ENCODE measurements at regions not wholly inside any gene's neighbourhood (a gene's known extent, or its start where the extent isn't known, plus 50 kb on each side); places are given as distances from the start of the nearest gene placed in this dataset.

- Mint-ChIP-seq H3K9me3 (peaks cover 9% of the 10 kb centered on the region), H3K4me3 (no peak overlapping the region), H3K27ac (no peak overlapping the region), H3K27me3 (ENCODE audit: low read depth) (no peaks in the 10 kb centered on the region), H3K36me3 (ENCODE audit: low read depth) (no peaks in the 10 kb centered on the region), H3K4me1 (ENCODE audit: low read depth) (no peaks in the 10 kb centered on the region)
- DNase-seq (ENCODE audit: low spot score) = no peak
Measured at GRCh38 chr9:108083796-108084352, 594.3 kb upstream of the KLF4 start.

DNA sequence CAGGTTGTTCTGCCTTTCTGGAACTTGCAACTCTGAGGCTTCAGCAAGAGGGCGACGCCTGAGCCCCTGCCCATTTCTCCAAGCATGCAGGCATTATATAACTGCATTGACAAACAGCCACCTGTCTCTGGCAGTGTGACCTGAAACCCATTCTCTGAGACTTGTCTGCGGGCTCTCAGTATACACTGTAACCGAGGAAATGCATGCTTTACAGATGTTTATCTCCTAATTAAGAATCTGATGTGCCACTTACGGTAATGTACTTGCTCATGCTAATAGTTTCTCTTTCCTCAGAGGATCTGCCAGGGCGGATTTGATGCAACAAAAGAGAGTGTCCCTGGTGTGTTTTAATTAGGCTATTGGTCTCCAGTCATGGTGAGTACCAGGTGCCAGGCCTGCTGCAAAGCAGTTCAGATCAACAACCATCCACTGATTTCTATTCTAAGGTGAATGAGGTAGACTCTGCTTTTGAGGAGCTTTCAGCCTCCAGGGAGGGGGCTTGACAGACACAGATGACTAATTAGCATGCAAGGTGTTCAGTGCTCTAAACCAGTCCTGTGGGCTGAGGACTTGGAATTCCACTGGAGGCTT lies 593.7 kb upstream of the KLF4 start:
- Mint-ChIP-seq H3K27ac (no peak overlapping the region), H3K9me3 (peaks cover 15% of the 10 kb centered on the region), H3K4me3 (no peak overlapping the region), H3K27me3 (ENCODE audit: low read depth) (no peaks in the 10 kb centered on the region), H3K4me1 (ENCODE audit: low read depth) (no peaks in the 10 kb centered on the region), H3K36me3 (ENCODE audit: low read depth) (no peaks in the 10 kb centered on the region)
- DNase-seq (ENCODE audit: low spot score) = no peak

DNA sequence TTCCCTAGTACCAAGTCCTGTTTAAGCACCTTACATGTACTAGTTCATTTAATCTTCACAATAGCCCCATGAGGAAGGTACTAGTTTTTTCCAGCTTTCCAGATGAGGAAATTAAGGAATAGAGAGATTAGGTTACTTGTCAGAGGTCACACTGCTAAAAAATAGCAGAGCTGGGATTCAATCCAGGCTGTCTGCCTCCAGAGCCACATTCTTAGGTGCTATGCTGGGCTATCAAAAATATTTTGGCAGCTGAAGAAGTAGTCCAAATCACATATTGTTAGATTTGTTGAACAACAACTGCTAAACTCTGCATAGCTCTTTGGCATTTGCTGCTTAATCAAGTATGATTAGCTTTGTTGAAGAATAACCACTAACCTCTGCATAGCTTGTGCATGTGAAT lies 591.5 kb upstream of the KLF4 start:
- Mint-ChIP-seq H3K27me3 (ENCODE audit: low read depth) (no peaks in the 10 kb centered on the region), H3K9me3 (peaks cover 20% of the 10 kb centered on the region)

GRCh38 chr9:108080285-108080684 lies 590.7 kb upstream of the KLF4 start:
- DNase-seq (ENCODE audit: low spot score) = no peak
- H3K4me1 Mint-ChIP-seq (ENCODE audit: low read depth) = no peaks in the 10 kb centered on the region
- H3K27me3 Mint-ChIP-seq (ENCODE audit: low read depth) = no peaks in the 10 kb centered on the region
- no peak overlapping the region for H3K27ac Mint-ChIP-seq
- no peak overlapping the region for H3K4me3 Mint-ChIP-seq
- peaks cover 20% of the 10 kb centered on the region for H3K9me3 Mint-ChIP-seq
- H3K36me3 Mint-ChIP-seq (ENCODE audit: low read depth) = no peaks in the 10 kb centered on the region

More for the DNA sequence above, 591.5 kb upstream of the KLF4 start:
- no peak for DNase-seq (ENCODE audit: low spot score)
- Mint-ChIP-seq H3K36me3 (ENCODE audit: low read depth) (no peaks in the 10 kb centered on the region), H3K4me1 (ENCODE audit: low read depth) (no peaks in the 10 kb centered on the region), H3K4me3 (no peak overlapping the region), H3K27ac (no peak overlapping the region)

DNA sequence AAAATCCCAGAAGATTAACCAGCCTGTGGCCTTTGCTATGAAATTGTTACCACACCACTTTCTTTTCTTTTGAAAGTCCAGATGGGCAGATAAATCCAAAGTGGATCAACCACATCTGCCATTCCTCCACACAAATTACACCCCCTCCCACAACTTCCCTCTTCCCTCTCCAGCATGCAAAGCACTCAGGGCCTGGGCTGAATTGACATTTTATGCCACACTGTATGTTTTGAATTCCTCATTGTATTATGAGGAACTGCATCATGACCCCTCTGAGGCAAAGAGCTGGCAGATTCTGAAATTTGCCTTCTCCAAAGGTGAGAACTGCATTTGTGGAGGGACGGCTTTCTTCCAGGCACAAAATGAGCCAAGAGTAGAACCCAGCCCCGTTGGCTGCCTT lies 589.2 kb upstream of the KLF4 start:
- Mint-ChIP-seq H3K4me3 (no peak overlapping the region), H3K27ac (no peak overlapping the region), H3K4me1 (ENCODE audit: low read depth) (no peaks in the 10 kb centered on the region), H3K36me3 (ENCODE audit: low read depth) (no peaks in the 10 kb centered on the region), H3K9me3 (peaks cover 20% of the 10 kb centered on the region), H3K27me3 (ENCODE audit: low read depth) (no peaks in the 10 kb centered on the region)
- DNase-seq (ENCODE audit: low spot score) = no peak

GRCh38 chr9:108078375-108078774 lies 588.8 kb upstream of the KLF4 start:
- DNase-seq (ENCODE audit: low spot score) = no peak
- Mint-ChIP-seq H3K4me3 (no peak overlapping the region), H3K27ac (no peak overlapping the region), H3K4me1 (ENCODE audit: low read depth) (no peaks in the 10 kb centered on the region), H3K9me3 (peaks cover 20% of the 10 kb centered on the region), H3K27me3 (ENCODE audit: low read depth) (no peaks in the 10 kb centered on the region), H3K36me3 (ENCODE audit: low read depth) (no peaks in the 10 kb centered on the region)

DNA sequence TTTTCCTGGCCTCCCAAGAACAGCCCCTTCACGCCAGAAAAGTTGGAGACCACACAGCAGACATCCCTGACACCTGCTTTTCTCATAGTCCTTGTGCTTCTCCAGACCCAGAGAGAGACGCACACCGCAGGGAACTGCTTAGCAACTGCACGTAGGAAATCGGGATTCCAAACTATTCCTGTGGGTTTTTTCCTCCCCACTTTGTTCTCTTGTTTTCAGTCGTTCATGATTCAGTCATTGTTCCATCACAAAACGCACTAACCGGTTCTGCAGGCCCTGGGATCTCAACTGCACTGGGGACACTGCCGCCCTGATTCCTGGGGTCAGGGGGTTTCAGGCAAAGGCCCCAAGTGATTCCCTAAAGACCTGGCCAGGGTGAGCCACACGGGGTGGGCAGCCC lies 588.0 kb upstream of the KLF4 start:
- H3K27ac Mint-ChIP-seq = no peak overlapping the region
- H3K27me3 Mint-ChIP-seq (ENCODE audit: low read depth) = no peaks in the 10 kb centered on the region
- H3K4me1 Mint-ChIP-seq (ENCODE audit: low read depth) = no peaks in the 10 kb centered on the region
- no peak for DNase-seq (ENCODE audit: low spot score)
- H3K9me3 Mint-ChIP-seq = peaks cover 20% of the 10 kb centered on the region
- no peaks in the 10 kb centered on the region for H3K36me3 Mint-ChIP-seq (ENCODE audit: low read depth)
- no peak overlapping the region for H3K4me3 Mint-ChIP-seq

DNA sequence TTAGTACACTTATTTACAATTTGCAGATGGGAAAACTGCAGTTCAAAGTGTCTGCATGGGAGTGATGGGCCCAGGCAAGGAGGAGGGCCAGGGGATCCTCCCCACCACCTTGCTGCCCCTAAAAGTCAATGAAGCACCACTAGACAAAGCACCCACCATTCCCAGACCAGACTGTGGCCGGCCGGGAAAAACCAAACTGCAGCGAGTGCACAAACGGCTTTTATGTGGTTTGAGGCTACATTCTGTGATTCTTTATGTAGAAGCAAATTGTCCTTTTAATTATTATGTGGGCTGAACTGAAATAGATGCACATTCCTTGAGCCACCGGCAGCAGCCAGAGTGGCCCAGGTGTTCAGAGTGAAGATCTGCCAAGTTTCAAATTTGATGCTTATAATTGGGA lies 585.3 kb upstream of the KLF4 start:
- H3K4me3 Mint-ChIP-seq = no peak overlapping the region
- H3K36me3 Mint-ChIP-seq (ENCODE audit: low read depth) = no peaks in the 10 kb centered on the region
- no peak for DNase-seq (ENCODE audit: low spot score)
- H3K27ac Mint-ChIP-seq = no peak overlapping the region
- no peaks in the 10 kb centered on the region for H3K4me1 Mint-ChIP-seq (ENCODE audit: low read depth)
- peaks cover 25% of the 10 kb centered on the region for H3K9me3 Mint-ChIP-seq
- H3K27me3 Mint-ChIP-seq (ENCODE audit: low read depth) = no peaks in the 10 kb centered on the region

DNA sequence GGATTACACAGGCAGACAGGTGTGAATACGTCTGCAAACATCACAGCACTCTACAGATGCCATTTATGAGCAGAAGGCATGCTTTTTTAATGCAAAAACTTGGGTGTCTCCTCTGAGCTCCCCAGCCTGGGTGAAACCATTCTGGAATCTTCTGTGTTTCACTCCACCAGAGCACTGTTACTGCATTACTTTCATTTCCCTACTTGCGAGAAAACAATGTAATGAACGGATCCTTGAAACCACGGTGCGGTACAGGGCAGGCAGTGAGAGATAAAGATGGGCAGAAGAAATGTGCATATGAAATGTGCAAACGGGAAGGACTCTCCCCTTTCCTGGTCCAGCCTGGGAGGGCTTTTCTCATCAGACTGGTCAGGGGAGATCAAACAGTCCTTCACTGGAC lies 584.3 kb upstream of the KLF4 start:
- Mint-ChIP-seq H3K36me3 (ENCODE audit: low read depth) (no peaks in the 10 kb centered on the region), H3K27ac (no peak overlapping the region), H3K9me3 (peaks cover 19% of the 10 kb centered on the region)

GRCh38 chr9:108072740-108073139 lies 583.2 kb upstream of the KLF4 start:
- Mint-ChIP-seq H3K4me3 (no peak overlapping the region), H3K27ac (no peak overlapping the region), H3K27me3 (ENCODE audit: low read depth) (no peaks in the 10 kb centered on the region), H3K36me3 (ENCODE audit: low read depth) (no peaks in the 10 kb centered on the region), H3K9me3 (peaks cover 8% of the 10 kb centered on the region), H3K4me1 (ENCODE audit: low read depth) (no peaks in the 10 kb centered on the region)
- DNase-seq (ENCODE audit: low spot score) = no peak

More for the DNA sequence above, 584.3 kb upstream of the KLF4 start:
- H3K4me3 Mint-ChIP-seq = no peak overlapping the region
- no peaks in the 10 kb centered on the region for H3K27me3 Mint-ChIP-seq (ENCODE audit: low read depth)
- no peaks in the 10 kb centered on the region for H3K4me1 Mint-ChIP-seq (ENCODE audit: low read depth)
- DNase-seq (ENCODE audit: low spot score) = no peak

DNA sequence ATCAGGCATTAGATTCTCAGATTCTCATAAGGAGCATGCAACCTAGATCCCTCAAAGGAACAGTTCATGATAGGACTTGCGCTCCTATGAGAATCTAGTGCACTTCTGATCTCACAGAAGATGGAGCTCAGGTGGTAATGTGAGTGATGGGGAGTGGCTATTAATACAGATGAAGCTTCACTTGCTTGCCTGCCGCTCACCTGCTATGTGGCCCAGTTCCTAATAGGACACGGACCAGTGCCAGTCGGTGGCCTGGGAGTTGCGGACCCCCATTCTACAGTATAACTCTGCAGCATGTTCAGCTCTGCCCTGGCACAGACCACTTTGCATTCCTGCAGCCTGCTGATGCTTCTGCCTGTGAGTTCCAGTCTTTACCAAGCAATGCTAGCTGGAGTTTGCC lies 581.3 kb upstream of the KLF4 start:
- H3K27ac Mint-ChIP-seq = no peak overlapping the region
- no peaks in the 10 kb centered on the region for H3K4me1 Mint-ChIP-seq (ENCODE audit: low read depth)
- no peaks in the 10 kb centered on the region for H3K27me3 Mint-ChIP-seq (ENCODE audit: low read depth)
- H3K9me3 Mint-ChIP-seq = peaks cover 8% of the 10 kb centered on the region
- H3K4me3 Mint-ChIP-seq = no peak overlapping the region
- no peak for DNase-seq (ENCODE audit: low spot score)
- H3K36me3 Mint-ChIP-seq (ENCODE audit: low read depth) = no peaks in the 10 kb centered on the region

DNA sequence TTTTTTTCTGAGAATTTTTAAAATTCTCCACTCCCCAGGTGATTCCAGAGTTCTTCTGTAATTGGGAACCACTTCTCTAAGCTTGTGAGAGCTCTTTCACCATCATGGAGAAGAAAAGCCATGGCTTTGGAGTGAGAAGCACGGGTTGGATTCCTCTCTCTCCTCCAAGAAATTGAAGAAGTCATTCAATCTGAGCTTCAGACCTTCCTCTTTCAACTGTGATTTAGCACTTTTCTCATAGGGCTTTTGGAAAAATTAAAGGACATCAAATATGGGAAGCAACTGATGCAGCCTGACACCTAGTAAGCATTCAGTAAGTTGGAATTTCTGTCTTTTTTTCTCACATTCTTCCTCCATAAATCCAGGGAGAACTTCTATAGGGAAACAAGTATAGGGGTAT lies 580.4 kb upstream of the KLF4 start:
- Mint-ChIP-seq H3K36me3 (ENCODE audit: low read depth) (no peaks in the 10 kb centered on the region), H3K9me3 (peaks cover 8% of the 10 kb centered on the region)

DNA sequence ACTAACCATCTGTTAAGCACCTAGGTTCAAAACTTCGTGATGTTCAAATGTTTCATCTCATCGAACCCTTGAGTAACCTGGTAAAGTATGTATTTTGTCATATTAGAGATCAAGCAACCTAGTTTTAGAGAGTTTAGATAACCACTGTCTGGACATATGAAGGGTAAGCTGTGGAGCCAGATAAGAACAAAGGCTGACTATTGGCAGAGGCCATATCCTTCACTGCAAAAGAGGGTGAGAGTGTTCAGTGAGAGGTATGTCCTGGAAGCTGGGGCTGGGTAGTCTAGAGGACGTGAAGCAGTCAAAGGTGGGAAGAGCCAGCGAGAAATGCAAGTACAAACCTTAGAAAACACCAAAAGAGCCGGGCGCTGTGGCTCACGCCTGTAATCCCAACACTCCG lies 573.1 kb upstream of the KLF4 start:
- Mint-ChIP-seq H3K4me3 (no peak overlapping the region), H3K36me3 (ENCODE audit: low read depth) (no peaks in the 10 kb centered on the region), H3K27ac (no peak overlapping the region), H3K27me3 (ENCODE audit: low read depth) (no peaks in the 10 kb centered on the region), H3K9me3 (no peaks in the 10 kb centered on the region), H3K4me1 (ENCODE audit: low read depth) (no peaks in the 10 kb centered on the region)
- DNase-seq (ENCODE audit: low spot score) = no peak

More for the DNA sequence above, 580.4 kb upstream of the KLF4 start:
- no peak for DNase-seq (ENCODE audit: low spot score)
- Mint-ChIP-seq H3K4me1 (ENCODE audit: low read depth) (no peaks in the 10 kb centered on the region), H3K27me3 (ENCODE audit: low read depth) (no peaks in the 10 kb centered on the region), H3K4me3 (no peak overlapping the region), H3K27ac (no peak overlapping the region)

DNA sequence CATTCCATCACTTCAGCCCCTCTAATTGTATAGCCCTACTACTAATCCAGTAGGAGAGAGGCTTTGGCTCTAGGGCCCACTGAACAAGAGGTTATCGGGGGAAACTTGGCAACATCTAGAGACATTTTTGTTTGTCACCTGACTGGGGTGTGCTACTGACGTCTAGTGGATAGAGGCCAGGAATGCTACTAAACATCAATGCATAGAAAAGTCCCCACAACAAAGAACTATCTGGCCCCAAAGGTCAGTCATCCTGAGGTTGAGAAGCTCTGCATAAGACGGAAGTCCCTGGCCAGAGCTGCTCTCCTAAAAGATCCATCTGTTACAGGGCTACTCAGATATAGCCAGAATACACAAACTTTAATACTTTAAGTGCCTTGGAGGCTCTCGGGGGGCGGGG lies 570.6 kb upstream of the KLF4 start:
- no peaks in the 10 kb centered on the region for H3K27me3 Mint-ChIP-seq (ENCODE audit: low read depth)
- H3K4me1 Mint-ChIP-seq (ENCODE audit: low read depth) = no peaks in the 10 kb centered on the region
- H3K36me3 Mint-ChIP-seq (ENCODE audit: low read depth) = no peaks in the 10 kb centered on the region
- DNase-seq (ENCODE audit: low spot score) = no peak
- no peak overlapping the region for H3K4me3 Mint-ChIP-seq
- no peak overlapping the region for H3K27ac Mint-ChIP-seq
- no peaks in the 10 kb centered on the region for H3K9me3 Mint-ChIP-seq

- H3K27me3 Mint-ChIP-seq (ENCODE audit: low read depth) = no peaks in the 10 kb centered on the region
- DNase-seq (ENCODE audit: low spot score) = no peak
- no peaks in the 10 kb centered on the region for H3K36me3 Mint-ChIP-seq (ENCODE audit: low read depth)
- H3K9me3 Mint-ChIP-seq = no peaks in the 10 kb centered on the region
- no peaks in the 10 kb centered on the region for H3K4me1 Mint-ChIP-seq (ENCODE audit: low read depth)
- no peak overlapping the region for H3K4me3 Mint-ChIP-seq
- no peak overlapping the region for H3K27ac Mint-ChIP-seq
Measured at GRCh38 chr9:108058135-108058814, 568.7 kb upstream of the KLF4 start.

Measured in T-helper 2 cell treated with Interferon-gamma antibody and Interleukin-4, amounts not matched to agents 5 μg/mL and 100 μg/mL, for 36 hours (primary cell).